ENCODE measurements at regions not wholly inside any gene's neighbourhood (a gene's known extent, or its start where the extent isn't known, plus 50 kb on each side); places are given as distances from the start of the nearest gene placed in this dataset.

DNA sequence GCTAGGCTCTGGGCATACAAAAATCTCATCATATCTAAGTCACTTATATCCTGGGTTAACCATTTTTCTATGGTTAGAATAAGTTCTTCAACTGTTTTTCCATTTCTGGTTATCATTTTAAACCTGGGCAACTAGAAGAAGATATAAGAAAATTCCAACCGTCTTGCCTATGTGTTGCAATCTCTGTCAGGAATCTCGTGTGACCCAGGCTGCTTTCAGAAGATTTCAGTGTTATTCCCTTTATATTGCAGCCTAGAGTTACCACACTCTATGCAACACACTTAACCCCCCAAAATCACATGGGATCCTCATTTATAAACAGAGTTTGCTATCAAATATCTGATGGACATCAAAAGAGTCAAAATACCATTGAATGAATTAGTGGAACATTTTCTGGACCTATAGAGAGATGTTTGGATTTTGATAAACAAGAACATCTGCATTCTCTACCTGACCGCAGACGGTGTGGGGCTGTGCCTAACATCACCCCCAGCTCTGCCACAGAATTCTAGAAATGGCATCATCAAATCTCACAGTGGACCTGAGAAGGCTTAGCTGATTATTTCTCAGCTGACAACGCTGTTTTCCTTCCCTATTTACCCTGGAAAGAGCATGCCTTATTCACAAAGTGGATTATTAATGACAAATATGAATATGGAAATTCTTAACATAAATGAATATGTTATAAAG lies 515.7 kb downstream of the NTRK3 start:
- no peaks in the 10 kb centered on the region; the same call in 2 of the 3 replicates for H3K9me3 Mint-ChIP-seq
- H3K4me3 Mint-ChIP-seq = no peak overlapping the region
- Histone ChIP-seq H3K4me3 (no peak overlapping the region), H3F3A (replicated peaks; ENCODE audit: low read depth) (no peaks in the 10 kb centered on the region), H3K36me3 (ENCODE audit: insufficient read depth) (no peaks in the 10 kb centered on the region), H3K27ac (ENCODE audit: low read depth) (no peak overlapping the region), H4K20me1 (replicated peaks; ENCODE audit: insufficient read depth) (no peaks in the 10 kb centered on the region), H3K27me3 (ENCODE audit: insufficient read depth) (no peaks in the 10 kb centered on the region), H3K4me1 (ENCODE audit: insufficient read depth) (no peaks in the 10 kb centered on the region), H3K9me2 (ENCODE audit: insufficient read depth) (peaks cover 5% of the 10 kb centered on the region; the same call in 1 of the 2 replicates), H3K4me2 (no peak overlapping the region), H2AFZ (no peak overlapping the region), H3K79me2 (replicated peaks; ENCODE audit: insufficient read depth) (no peaks in the 10 kb centered on the region)
- no peaks in the 10 kb centered on the region for H3K4me1 Mint-ChIP-seq
- no peaks in the 10 kb centered on the region for H3K36me3 Mint-ChIP-seq (ENCODE audit: low read depth)
- H3K27ac Mint-ChIP-seq = no peak overlapping the region
- DNase-seq (ENCODE audit: low spot score) (no peak), ATAC-seq (no peak)
- H3K27me3 Mint-ChIP-seq (ENCODE audit: insufficient read depth, low read depth, poor library complexity) = no peaks in the 10 kb centered on the region
- TF ChIP-seq EZH2 (IDR thresholded peaks at IDR 0.05; ENCODE audit: low read depth, unreplicated experiment) (no peak), ZNF114 (CRISPR knock-in tag; IDR thresholded peaks at IDR 0.05) (no peak), ETS1 (IDR thresholded peaks at IDR 0.05) (no peak), POLR2AphosphoS5 (IDR thresholded peaks at IDR 0.05; ENCODE audit: low read depth) (no peak), ZNF331 (CRISPR knock-in tag; IDR thresholded peaks at IDR 0.05; ENCODE audit: low read depth) (no peak)
- TF ChIP-seq, protein P1, sequence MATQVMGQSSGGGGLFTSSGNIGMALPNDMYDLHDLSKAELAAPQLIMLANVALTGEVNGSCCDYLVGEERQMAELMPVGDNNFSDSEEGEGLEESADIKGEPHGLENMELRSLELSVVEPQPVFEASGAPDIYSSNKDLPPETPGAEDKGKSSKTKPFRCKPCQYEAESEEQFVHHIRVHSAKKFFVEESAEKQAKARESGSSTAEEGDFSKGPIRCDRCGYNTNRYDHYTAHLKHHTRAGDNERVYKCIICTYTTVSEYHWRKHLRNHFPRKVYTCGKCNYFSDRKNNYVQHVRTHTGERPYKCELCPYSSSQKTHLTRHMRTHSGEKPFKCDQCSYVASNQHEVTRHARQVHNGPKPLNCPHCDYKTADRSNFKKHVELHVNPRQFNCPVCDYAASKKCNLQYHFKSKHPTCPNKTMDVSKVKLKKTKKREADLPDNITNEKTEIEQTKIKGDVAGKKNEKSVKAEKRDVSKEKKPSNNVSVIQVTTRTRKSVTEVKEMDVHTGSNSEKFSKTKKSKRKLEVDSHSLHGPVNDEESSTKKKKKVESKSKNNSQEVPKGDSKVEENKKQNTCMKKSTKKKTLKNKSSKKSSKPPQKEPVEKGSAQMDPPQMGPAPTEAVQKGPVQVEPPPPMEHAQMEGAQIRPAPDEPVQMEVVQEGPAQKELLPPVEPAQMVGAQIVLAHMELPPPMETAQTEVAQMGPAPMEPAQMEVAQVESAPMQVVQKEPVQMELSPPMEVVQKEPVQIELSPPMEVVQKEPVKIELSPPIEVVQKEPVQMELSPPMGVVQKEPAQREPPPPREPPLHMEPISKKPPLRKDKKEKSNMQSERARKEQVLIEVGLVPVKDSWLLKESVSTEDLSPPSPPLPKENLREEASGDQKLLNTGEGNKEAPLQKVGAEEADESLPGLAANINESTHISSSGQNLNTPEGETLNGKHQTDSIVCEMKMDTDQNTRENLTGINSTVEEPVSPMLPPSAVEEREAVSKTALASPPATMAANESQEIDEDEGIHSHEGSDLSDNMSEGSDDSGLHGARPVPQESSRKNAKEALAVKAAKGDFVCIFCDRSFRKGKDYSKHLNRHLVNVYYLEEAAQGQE (IDR thresholded peaks at IDR 0.05; ENCODE audit: unreplicated experiment) = no peak

DNA sequence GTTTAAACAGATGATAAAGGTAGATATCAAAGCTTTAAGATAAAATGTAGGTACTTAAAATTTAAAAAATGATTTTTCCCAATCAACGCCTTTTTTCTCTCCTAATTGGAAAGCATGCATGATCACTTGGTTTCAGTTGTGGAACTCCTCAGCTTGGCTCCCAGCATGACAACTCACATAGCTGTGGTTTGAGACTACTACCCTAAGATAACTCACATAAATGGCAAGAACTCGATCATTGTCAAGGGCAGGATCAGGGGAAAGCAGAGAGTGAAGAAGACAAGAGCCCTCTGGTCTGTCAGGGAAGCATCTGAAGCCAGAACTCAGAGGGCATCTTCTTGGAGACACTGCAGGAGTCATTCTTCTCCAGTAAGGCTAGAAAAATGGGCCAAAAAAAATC lies 516.7 kb downstream of the NTRK3 start:
- no peaks in the 10 kb centered on the region for H3F3A ChIP-seq (replicated peaks; ENCODE audit: low read depth)
- no peaks in the 10 kb centered on the region for H3K27me3 Mint-ChIP-seq (ENCODE audit: insufficient read depth, low read depth, poor library complexity)
- TF ChIP-seq ZNF462 (CRISPR knock-in tag; IDR thresholded peaks at IDR 0.05) (no peak), EZH2phosphoT487 (IDR thresholded peaks at IDR 0.05; ENCODE audit: unreplicated experiment) (no peak), EZH2 (IDR thresholded peaks at IDR 0.05; ENCODE audit: low read depth, unreplicated experiment) (no peak), STAT1 (IDR thresholded peaks at IDR 0.05; ENCODE audit: unreplicated experiment) (no peak), JUNB (IDR thresholded peaks at IDR 0.05; ENCODE audit: unreplicated experiment) (no peak), NANOG (IDR thresholded peaks at IDR 0.05; ENCODE audit: borderline replicate concordance) (no peak), ZNF331 (CRISPR knock-in tag; IDR thresholded peaks at IDR 0.05; ENCODE audit: low read depth) (no peak)

More for the DNA sequence above, 516.7 kb downstream of the NTRK3 start:
- Mint-ChIP-seq H3K36me3 (ENCODE audit: low read depth) (no peaks in the 10 kb centered on the region), H3K9me3 (no peaks in the 10 kb centered on the region; the same call in 2 of the 3 replicates), H3K4me3 (no peak overlapping the region), H3K4me1 (no peaks in the 10 kb centered on the region), H3K27ac (no peak overlapping the region)
- no peaks in the 10 kb centered on the region for H4K20me1 ChIP-seq (replicated peaks; ENCODE audit: insufficient read depth)
- no peaks in the 10 kb centered on the region for H3K4me1 ChIP-seq (ENCODE audit: insufficient read depth)
- no peaks in the 10 kb centered on the region for H3K36me3 ChIP-seq (ENCODE audit: insufficient read depth)
- no peak for ATAC-seq
- no peak overlapping the region for H3K4me3 ChIP-seq
- no peaks in the 10 kb centered on the region for H3K79me2 ChIP-seq (replicated peaks; ENCODE audit: insufficient read depth)
- no peaks in the 10 kb centered on the region for H3K27me3 ChIP-seq (ENCODE audit: insufficient read depth)
- H3K4me2 ChIP-seq = no peak overlapping the region
- peaks cover 5% of the 10 kb centered on the region; the same call in 1 of the 2 replicates for H3K9me2 ChIP-seq (ENCODE audit: insufficient read depth)
- no peak overlapping the region for H3K27ac ChIP-seq (ENCODE audit: low read depth)
- DNase-seq (ENCODE audit: low spot score) = no peak
- H2AFZ ChIP-seq = no peak overlapping the region
